ENCODE measurements at regions not wholly inside any gene's neighbourhood (a gene's known extent, or its start where the extent isn't known, plus 50 kb on each side); places are given as distances from the start of the nearest gene placed in this dataset.

DNA sequence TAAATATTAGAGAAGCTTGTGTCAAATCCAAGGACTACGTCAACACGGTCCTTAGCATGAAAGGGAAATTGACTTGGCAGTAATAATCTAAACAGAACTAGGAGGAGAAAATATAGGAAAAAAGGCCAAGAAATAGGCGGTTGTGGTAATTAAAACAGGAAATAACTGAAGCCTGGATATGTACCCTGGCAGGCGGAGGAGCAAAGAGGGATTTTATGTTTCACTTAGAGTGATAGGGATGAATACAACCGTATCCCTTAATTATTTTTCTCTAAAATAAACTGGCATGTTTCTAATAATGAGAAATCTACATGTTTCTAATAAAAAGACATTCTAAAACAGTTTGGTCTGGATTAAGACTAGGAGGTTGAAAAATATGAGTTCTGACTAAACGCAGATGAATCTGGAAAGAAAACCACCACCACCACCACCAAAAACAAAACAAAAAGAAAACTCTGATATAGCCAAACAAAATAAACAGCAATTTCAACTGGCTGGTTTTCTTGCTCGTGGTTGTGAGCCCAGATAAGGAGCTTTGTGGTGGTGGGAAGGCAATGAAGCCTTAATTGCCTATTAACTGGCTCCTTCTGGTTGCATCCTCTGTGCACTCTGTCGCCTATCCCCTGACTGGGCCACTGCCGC lies 334.2 kb upstream of the SNX7 start:
- DNase-seq (ENCODE audit: low read depth), result no peak

GRCh38 chr1:98325646-98326440 lies 335.7 kb upstream of the SNX7 start:
- no peak for DNase-seq (ENCODE audit: low read depth)

GRCh38 chr1:98323906-98324358 lies 337.6 kb upstream of the SNX7 start:
- no peak for DNase-seq (ENCODE audit: low read depth)

- DNase-seq (ENCODE audit: low read depth), result no peak
Measured at GRCh38 chr1:98323388-98323787, 338.1 kb upstream of the SNX7 start.

GRCh38 chr1:98322966-98323365 lies 338.6 kb upstream of the SNX7 start:
- no peak for DNase-seq (ENCODE audit: low read depth)

GRCh38 chr1:98322086-98322485 lies 339.4 kb upstream of the SNX7 start:
- no peak for DNase-seq (ENCODE audit: low read depth)

- DNase-seq (ENCODE audit: low read depth), result no peak
Measured at GRCh38 chr1:98321191-98321590, 340.3 kb upstream of the SNX7 start.

GRCh38 chr1:98316286-98316905 lies 345.1 kb upstream of the SNX7 start:
- no peak for DNase-seq (ENCODE audit: low read depth)

GRCh38 chr1:98315309-98315708 lies 346.2 kb upstream of the SNX7 start:
- DNase-seq (ENCODE audit: low read depth), result no peak

- DNase-seq (ENCODE audit: low read depth), result no peak
Measured at GRCh38 chr1:98314601-98315000, 346.9 kb upstream of the SNX7 start.

DNA sequence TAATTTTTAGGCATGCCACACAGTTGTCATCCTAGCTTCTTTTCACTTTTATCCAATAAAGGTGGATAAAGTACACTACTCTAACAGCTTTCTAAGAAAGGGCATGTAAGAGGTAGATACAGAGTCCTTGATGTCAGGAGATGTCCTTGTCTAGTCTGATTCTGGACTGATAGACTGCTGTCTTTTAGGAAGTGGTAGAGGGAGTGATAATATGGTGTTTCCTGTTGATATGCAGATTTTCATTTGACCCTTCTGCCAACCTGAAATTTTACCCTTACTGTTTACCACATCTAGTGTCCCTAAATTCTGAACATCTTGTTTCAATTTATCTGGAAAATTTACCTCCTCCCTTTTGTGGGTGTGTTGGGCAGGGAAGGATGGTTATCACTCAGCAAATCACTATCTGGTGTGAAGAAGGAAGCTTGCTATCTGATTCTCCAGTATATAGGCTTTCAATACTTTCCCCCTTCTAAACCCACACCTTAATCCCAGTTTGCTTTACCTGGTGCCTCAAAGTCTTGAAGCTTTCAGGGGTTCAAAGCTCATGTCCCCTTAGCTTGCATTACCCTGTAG lies 354.9 kb upstream of the SNX7 start:
- peak; percentile 44 for DNase-seq (ENCODE audit: low read depth)

DNA sequence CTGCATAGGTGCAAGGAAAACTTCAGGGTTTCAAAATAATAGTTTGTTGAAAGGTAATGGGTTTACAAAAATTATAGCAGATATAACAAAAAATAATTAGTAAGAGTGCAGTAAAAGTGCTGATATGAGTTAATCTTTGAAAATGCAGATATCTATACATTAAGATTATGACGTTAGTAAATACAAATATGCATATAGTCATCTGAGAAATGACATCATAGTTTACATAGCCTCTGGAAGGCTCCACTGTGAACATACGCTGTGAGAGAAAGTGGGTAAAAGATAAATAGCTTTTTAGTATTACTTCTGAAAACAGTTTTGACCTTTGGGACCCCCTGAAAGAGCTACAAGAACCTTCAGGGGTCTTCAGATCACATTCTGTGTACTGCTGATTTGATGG lies 356.2 kb upstream of the SNX7 start:
- DNase-seq (ENCODE audit: low read depth), result no peak

GRCh38 chr1:98304888-98305287 lies 356.6 kb upstream of the SNX7 start:
- DNase-seq (ENCODE audit: low read depth), result no peak

DNA sequence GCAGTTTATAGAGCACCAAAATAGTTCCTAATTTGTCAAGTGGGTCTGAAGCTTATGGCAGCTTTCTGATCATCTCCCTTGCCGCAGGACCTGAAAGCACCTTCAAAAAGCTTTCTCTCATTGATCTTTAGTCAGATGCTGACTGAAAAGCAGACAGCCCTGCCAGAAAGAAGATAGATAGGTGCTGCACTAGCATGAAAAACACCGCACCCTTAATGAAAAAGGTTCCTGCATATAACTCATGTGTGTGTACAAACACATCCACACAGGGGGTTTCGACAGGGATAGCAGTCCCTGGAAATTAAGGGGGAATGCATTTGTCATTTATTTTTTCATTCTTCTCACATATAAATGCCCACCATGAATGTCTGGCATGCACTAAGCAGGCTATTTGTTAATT lies 361.7 kb upstream of the SNX7 start:
- DNase-seq (ENCODE audit: low read depth), result no peak

DNA sequence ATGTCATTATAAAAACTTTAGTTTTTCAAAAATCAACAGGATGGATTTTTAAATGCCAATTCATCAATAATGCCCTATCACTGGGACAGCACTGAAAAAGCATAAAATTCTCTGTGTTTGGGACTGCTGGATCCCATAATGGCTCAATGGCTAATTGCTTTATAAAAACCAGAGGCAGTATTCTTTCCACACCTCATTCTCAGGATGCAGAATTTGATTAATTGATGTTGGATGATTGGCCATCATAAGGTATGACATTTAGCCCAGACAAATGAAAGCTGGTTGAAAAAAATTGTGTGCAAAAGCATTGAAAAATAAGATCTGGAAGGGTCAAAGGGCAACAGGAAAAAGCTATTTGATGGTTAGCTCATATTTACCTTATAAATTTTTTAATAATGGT lies 362.2 kb upstream of the SNX7 start:
- no peak for DNase-seq (ENCODE audit: low read depth)

- no peak for DNase-seq (ENCODE audit: low read depth)
Measured at GRCh38 chr1:98298319-98298718, 363.2 kb upstream of the SNX7 start.

DNA sequence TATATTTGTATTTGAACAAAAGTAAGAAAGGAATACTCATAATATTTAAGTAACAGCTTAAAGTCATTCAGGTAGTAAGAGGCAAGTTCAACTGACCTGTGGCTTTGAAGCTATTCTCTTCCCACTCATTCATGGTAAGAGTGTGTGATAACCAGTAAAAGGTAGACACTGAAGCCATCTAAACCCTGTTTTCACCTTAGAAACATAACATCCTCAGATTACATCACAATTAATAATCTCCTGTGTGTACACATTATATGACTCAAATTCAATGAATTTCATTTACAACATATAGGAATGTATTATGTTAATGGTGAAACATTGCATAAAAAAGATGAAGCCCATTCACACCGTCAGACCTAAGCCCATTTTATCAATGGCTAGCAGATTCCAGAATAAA lies 364.8 kb upstream of the SNX7 start:
- DNase-seq (ENCODE audit: low read depth), result no peak

DNA sequence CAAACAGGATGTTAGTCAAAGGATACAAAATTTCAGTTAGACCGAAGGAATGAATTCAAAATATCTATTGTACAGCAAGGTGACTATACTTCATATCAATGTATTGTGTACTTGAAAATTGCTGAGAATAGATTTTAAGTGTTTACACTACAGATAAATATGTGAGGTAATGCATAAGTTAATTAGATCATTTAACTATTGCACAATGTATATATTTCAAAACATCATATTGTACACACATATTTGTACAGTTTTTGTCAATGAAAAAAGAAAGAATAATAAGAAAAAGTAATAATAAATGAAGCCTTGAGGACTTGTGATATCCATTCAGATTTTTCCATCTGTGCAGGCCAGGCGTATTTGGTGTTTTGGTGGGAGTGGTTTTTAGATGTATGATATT lies 367.4 kb upstream of the SNX7 start:
- DNase-seq (ENCODE audit: low read depth), result no peak

DNA sequence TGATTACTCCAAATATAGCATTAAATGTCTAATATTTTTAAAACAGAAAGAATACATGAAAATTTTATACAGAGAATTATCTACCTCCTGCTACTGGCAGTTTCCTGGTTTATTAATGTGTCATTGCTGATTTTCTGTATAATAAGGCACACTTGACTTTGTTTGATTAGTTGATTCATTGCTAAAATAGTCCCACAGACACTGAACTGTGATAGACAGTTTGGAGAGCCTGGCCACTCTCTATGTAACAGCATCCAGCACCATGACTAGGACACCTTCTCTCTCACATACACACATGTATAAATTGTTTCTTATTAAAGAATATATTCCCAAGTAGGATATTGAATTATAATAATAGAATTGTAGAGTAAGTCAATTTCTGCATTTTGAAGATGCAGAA lies 368.5 kb upstream of the SNX7 start:
- no peak for DNase-seq (ENCODE audit: low read depth)

DNA sequence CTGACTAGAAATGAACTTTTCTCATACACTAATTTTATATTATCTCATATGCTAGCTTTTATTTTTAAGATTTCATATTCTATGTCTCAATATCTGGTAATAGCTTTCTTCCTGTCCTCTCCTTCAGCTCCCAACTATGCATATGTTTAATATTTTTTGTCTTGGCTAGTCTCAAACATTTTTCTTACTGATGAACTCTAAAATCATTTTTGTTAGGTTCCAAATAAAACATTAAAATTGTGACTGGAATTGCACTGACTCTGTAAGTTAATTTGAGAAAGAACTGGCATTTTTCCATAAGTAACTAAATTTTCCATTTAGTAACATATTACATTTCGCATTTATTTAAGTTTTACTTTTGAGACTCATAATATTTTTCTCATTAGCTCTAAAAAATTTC lies 368.5 kb upstream of the DPYD start:
- DNase-seq (ENCODE audit: low read depth), result no peak

GRCh38 chr1:98288494-98288893 lies 367.7 kb upstream of the DPYD start:
- DNase-seq (ENCODE audit: low read depth), result no peak

- no peak for DNase-seq (ENCODE audit: low read depth)
Measured at GRCh38 chr1:98287626-98288025, 366.8 kb upstream of the DPYD start.

- no peak for DNase-seq (ENCODE audit: low read depth)
Measured at GRCh38 chr1:98286656-98287055, 365.8 kb upstream of the DPYD start.

All from CMK (cell line).